ENCODE measurements at regions not wholly inside any gene's neighbourhood (a gene's known extent, or its start where the extent isn't known, plus 50 kb on each side); places are given as distances from the start of the nearest gene placed in this dataset.

GRCh38 chr5:58197875-58198274 lies 262.0 kb downstream of the PLK2 start:
- TF ChIP-seq CTCF (IDR thresholded peaks at IDR 0.05) (no peak), POLR2A (IDR thresholded peaks at IDR 0.05) (no peak)

Measured in lower leg skin (tissue), 3 donors.